Embryonic facial prominence (tissue), 1 donor: ENCODE measurements at regions not wholly inside any gene's neighbourhood (a gene's known extent, or its start where the extent isn't known, plus 50 kb on each side); places are given as distances from the start of the nearest gene placed in this dataset.
"Not testable (repeated sequence)": the region's sequence is repeated elsewhere in the genome, so short reads cannot be mapped to it uniquely, and the experiment has no call there.

Source experiments
- DNase-seq: peaks from one replicate; pipeline ENCODE4 v3.0.0-alpha.2; 2016; ENCODE audit errors: extremely low spot score

- no peak for DNase-seq
Observed at GRCh38 chr9:82445556-82445955, 457.0 kb downstream of the SPATA31D1 start.

- DNase-seq, result no peak
Observed at GRCh38 chr9:82447343-82447742, 458.8 kb downstream of the SPATA31D1 start.

DNA sequence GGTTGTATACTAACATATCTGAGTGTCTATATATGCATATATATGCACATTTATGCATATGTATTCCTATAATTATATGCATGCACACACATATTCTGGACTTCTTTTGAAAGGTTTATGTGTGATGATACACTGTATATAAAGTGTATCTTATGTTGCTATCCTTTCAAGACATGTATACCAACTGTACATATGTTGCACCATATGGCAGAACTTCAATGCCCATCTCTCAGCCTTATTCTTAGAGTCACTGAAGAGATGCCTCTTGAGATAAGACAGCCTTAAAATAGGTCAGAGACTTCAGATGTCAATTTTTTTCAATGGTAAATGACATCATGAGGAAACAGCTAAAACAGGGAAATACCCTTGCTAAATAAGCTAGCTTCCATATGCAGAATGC is 461.4 kb downstream of the SPATA31D1 start:
- no peak for DNase-seq

- no peak for DNase-seq
Observed at GRCh38 chr9:82454509-82455190, 466.1 kb downstream of the SPATA31D1 start.

- DNase-seq, result no peak
Observed at GRCh38 chr9:82456642-82457041, 468.1 kb downstream of the SPATA31D1 start.

- DNase-seq, result no peak
Observed at GRCh38 chr9:82457298-82457697, 468.7 kb downstream of the SPATA31D1 start.

GRCh38 chr9:82457891-82458290 is 469.3 kb downstream of the SPATA31D1 start:
- DNase-seq, result no peak

GRCh38 chr9:82458296-82458695 is 469.7 kb downstream of the SPATA31D1 start:
- no peak for DNase-seq

DNA sequence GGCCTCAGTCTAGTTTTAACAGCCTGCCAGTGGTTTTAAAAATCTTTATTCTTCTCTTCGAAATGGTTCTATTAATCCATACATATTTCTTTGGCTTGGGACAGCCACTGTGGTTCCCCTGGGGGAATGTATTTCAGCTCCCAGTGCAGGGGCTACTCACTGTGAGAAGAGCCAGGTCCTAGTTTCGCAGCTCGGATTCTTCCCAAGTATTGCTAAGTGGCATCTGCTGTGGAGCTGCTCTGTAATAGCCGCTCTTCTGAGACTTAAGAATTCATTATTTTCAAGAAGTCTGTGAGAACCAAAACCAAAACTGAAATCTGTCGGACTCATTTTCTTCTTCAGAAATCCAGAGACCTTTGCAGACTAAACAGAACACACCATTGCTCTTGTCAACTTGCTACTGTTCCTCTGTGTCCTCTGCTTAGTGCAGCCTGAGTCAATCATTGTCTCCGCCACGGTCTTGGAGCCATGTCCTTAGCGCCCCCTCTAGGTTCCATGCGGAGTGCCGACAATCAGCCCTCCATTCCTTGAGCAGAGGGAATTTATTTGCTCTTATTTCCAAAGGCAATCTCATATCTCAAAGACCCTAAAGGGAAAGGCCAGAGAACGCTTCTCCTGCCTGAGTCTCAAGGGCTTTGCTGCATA is 478.2 kb downstream of the SPATA31D1 start:
- DNase-seq, result no peak

DNA sequence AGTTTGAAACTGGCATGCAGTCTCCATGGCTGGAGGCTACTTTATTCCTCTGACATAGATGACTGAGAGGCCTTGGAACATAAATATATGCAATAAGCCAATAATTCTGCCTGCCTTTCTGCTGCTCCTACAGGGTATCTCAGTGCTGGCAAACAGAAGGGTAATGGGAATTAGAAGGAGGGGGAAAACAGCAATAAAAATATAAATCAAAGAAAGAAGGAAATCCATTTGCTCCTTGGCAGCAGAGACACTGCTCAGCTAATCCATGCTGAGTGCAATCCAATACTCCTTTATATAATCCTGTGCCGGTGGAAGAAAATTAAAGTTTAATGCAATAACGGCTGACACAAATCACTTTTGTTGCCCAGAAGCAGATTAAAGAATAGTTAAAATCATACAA is 478.9 kb downstream of the SPATA31D1 start:
- no peak for DNase-seq

DNA sequence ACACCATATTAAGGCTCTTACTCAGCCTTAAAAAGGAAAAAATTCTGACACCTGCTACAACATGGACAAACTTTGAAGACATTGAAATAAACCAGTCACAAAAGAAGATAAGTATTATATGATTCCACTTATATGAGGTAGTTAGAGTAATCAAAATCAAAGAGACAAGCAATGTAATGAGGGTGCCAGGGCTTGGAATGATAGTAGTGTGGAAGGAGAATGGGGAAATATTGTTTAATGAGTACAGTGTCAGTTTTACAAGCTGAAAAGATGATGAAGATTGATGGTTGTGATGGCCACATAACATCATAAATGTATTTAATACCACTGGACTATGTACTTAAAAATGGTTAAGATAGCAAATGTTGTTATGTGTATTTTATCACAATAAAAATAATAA is 485.7 kb downstream of the SPATA31D1 start:
- DNase-seq, result no peak

GRCh38 chr9:82475584-82476301 is 487.2 kb downstream of the SPATA31D1 start:
- DNase-seq, result no peak

GRCh38 chr9:82480921-82481320 is 492.3 kb downstream of the SPATA31D1 start:
- no peak for DNase-seq

GRCh38 chr9:82487935-82488312 is 499.4 kb downstream of the SPATA31D1 start:
- DNase-seq, result no peak

GRCh38 chr9:82488313-82489200 is 500.0 kb downstream of the SPATA31D1 start:
- peak; percentile 88 for DNase-seq

GRCh38 chr9:82489201-82489821 is 500.7 kb downstream of the SPATA31D1 start:
- DNase-seq, result peak; percentile 22

- DNase-seq, result peak; percentile 26
Observed at GRCh38 chr9:82490019-82490499, 501.5 kb downstream of the SPATA31D1 start.

GRCh38 chr9:82490821-82491220 is 502.2 kb downstream of the SPATA31D1 start:
- not testable (repeated sequence) for DNase-seq

- no peak for DNase-seq
Observed at GRCh38 chr9:82491604-82492003, 503.0 kb downstream of the SPATA31D1 start.

DNA sequence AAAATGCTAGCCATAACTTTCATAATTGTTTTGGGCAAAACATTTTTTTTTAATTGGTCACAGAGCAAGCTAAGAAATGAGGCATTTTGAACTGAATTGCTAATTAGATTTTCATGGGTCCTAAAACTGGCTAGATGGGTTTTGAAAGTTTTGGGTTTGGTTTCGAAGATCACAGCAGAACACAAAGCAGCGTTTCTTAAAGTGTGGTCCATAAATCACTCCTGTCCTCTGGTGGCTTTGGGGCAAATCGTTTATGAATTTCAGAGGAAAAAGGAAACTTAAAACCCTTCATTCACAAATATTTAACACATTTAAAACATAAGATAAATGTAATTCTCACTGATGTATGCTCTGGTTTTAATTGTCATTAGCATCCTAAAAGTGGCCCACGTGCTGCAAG is 503.7 kb downstream of the SPATA31D1 start:
- no peak for DNase-seq
